ENCODE measurements at regions not wholly inside any gene's neighbourhood (a gene's known extent, or its start where the extent isn't known, plus 50 kb on each side); places are given as distances from the start of the nearest gene placed in this dataset.

DNA sequence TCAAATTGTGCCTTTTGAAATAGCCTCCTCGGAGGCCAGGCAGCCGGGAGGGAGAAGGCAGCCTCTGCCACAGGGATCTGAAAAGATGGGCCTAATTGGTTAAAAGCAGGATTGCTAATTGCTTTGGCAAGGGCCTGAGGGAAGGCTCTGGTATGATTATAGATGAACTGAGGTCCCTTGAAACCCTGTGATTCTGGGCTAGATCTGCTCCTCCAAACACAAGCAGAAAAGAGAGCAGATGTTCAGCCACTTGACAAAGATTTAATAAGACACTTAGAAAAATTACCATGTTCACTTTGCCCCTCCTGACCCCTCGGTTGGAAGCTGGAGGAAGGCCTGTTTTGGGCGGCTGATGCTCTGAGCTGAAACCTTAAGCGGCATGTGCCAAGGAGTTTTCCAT is 209.5 kb upstream of the MPHOSPH6 start:
- 93% methylated on average over 5 of the region's 5 CpGs for WGBS (ENCODE audit: insufficient coverage)
- H3K36me3 ChIP-seq (ENCODE audit: control insufficient read depth in 4 of 4, insufficient read depth in 4 of 4, low read length in 3 of 4), result no peaks in the 10 kb centered on the region
- CTCF ChIA-PET, result no interaction called here
- DNase-seq, result no peak
- H3K9me3 ChIP-seq (ENCODE audit: control extremely low read depth in 1 of 5, control insufficient read depth in 4 of 5, insufficient read depth in 2 of 5, low read depth in 1 of 5, low read length in 4 of 5), result no peaks in the 10 kb centered on the region
- no peak overlapping the region for H3K4me3 ChIP-seq (ENCODE audit: control insufficient read depth in 1 of 7, extremely low read depth in 1 of 7, insufficient read depth in 4 of 7, low read depth in 2 of 7, low read length in 6 of 7)
- H3K4me1 ChIP-seq (ENCODE audit: control extremely low read depth in 1 of 4, control insufficient read depth in 4 of 4, insufficient read depth in 4 of 4, low read length in 3 of 4), result no peaks in the 10 kb centered on the region
- POLR2A ChIA-PET, result no interaction called here
- H3K27ac ChIP-seq (ENCODE audit: insufficient read depth in 1 of 2, low read depth in 1 of 2, low read length in 2 of 2, poor library complexity in 1 of 2, severe bottlenecking in 2 of 2), result no peak overlapping the region
- no peaks in the 10 kb centered on the region for H3K27me3 ChIP-seq (replicated peaks in 2 of 5; ENCODE audit: control insufficient read depth in 4 of 5, insufficient read depth in 5 of 5, low read length in 4 of 5)

- Histone ChIP-seq H3K9me3 (ENCODE audit: control extremely low read depth in 1 of 5, control insufficient read depth in 4 of 5, insufficient read depth in 2 of 5, low read depth in 1 of 5, low read length in 4 of 5) (no peaks in the 10 kb centered on the region), H3K36me3 (ENCODE audit: control insufficient read depth in 4 of 4, insufficient read depth in 4 of 4, low read length in 3 of 4) (no peaks in the 10 kb centered on the region), H3K4me1 (ENCODE audit: control extremely low read depth in 1 of 4, control insufficient read depth in 4 of 4, insufficient read depth in 4 of 4, low read length in 3 of 4) (no peaks in the 10 kb centered on the region), H3K4me3 (ENCODE audit: control insufficient read depth in 1 of 7, extremely low read depth in 1 of 7, insufficient read depth in 4 of 7, low read depth in 2 of 7, low read length in 6 of 7) (no peak overlapping the region), H3K27ac (ENCODE audit: insufficient read depth in 1 of 2, low read depth in 1 of 2, low read length in 2 of 2, poor library complexity in 1 of 2, severe bottlenecking in 2 of 2) (no peak overlapping the region), H3K27me3 (replicated peaks in 2 of 5; ENCODE audit: control insufficient read depth in 4 of 5, insufficient read depth in 5 of 5, low read length in 4 of 5) (no peaks in the 10 kb centered on the region)
- ChIA-PET CTCF (no interaction called here), POLR2A (no interaction called here)
- no CpG with 5 or more reads among the region's 2 CpGs for WGBS (ENCODE audit: insufficient coverage)
- DNase-seq, result no peak
Measured at GRCh38 chr16:82373976-82374375, 204.0 kb upstream of the MPHOSPH6 start.

GRCh38 chr16:82370282-82370681 is 200.3 kb upstream of the MPHOSPH6 start:
- Histone ChIP-seq H3K27me3 (replicated peaks in 2 of 5; ENCODE audit: control insufficient read depth in 4 of 5, insufficient read depth in 5 of 5, low read length in 4 of 5) (no peaks in the 10 kb centered on the region), H3K4me3 (ENCODE audit: control insufficient read depth in 1 of 7, extremely low read depth in 1 of 7, insufficient read depth in 4 of 7, low read depth in 2 of 7, low read length in 6 of 7) (no peak overlapping the region), H3K36me3 (ENCODE audit: control insufficient read depth in 4 of 4, insufficient read depth in 4 of 4, low read length in 3 of 4) (no peaks in the 10 kb centered on the region), H3K4me1 (ENCODE audit: control extremely low read depth in 1 of 4, control insufficient read depth in 4 of 4, insufficient read depth in 4 of 4, low read length in 3 of 4) (no peaks in the 10 kb centered on the region), H3K27ac (ENCODE audit: insufficient read depth in 1 of 2, low read depth in 1 of 2, low read length in 2 of 2, poor library complexity in 1 of 2, severe bottlenecking in 2 of 2) (no peak overlapping the region), H3K9me3 (ENCODE audit: control extremely low read depth in 1 of 5, control insufficient read depth in 4 of 5, insufficient read depth in 2 of 5, low read depth in 1 of 5, low read length in 4 of 5) (no peaks in the 10 kb centered on the region)
- DNase-seq, result no peak
- POLR2A ChIA-PET, result no interaction called here
- CTCF ChIA-PET, result no interaction called here
- WGBS (ENCODE audit: insufficient coverage), result 86% methylated on average over 1 of the region's 1 CpG

- H3K36me3 ChIP-seq (ENCODE audit: control insufficient read depth in 4 of 4, insufficient read depth in 4 of 4, low read length in 3 of 4), result no peaks in the 10 kb centered on the region
- no peak for DNase-seq
- CTCF ChIA-PET, result no interaction called here
Measured at GRCh38 chr16:82368041-82368440, 198.0 kb upstream of the MPHOSPH6 start.

GRCh38 chr16:82366462-82366861 is 196.4 kb upstream of the MPHOSPH6 start:
- 100% methylated on average over 2 of the region's 2 CpGs for WGBS (ENCODE audit: insufficient coverage)
- no peak for DNase-seq
- POLR2A ChIA-PET, result no interaction called here
- no peak overlapping the region for H3K4me3 ChIP-seq (ENCODE audit: control insufficient read depth in 1 of 7, extremely low read depth in 1 of 7, insufficient read depth in 4 of 7, low read depth in 2 of 7, low read length in 6 of 7)
- no peaks in the 10 kb centered on the region for H3K4me1 ChIP-seq (ENCODE audit: control extremely low read depth in 1 of 4, control insufficient read depth in 4 of 4, insufficient read depth in 4 of 4, low read length in 3 of 4)
- H3K9me3 ChIP-seq (ENCODE audit: control extremely low read depth in 1 of 5, control insufficient read depth in 4 of 5, insufficient read depth in 2 of 5, low read depth in 1 of 5, low read length in 4 of 5), result no peaks in the 10 kb centered on the region
- no peaks in the 10 kb centered on the region for H3K36me3 ChIP-seq (ENCODE audit: control insufficient read depth in 4 of 4, insufficient read depth in 4 of 4, low read length in 3 of 4)
- H3K27me3 ChIP-seq (replicated peaks in 2 of 5; ENCODE audit: control insufficient read depth in 4 of 5, insufficient read depth in 5 of 5, low read length in 4 of 5), result peaks cover 0 to 2% (median 0%) of the 10 kb centered on the region in 5 experiments
- CTCF ChIA-PET, result no interaction called here
- no peak overlapping the region for H3K27ac ChIP-seq (ENCODE audit: insufficient read depth in 1 of 2, low read depth in 1 of 2, low read length in 2 of 2, poor library complexity in 1 of 2, severe bottlenecking in 2 of 2)

More at GRCh38 chr16:82368041-82368440, 198.0 kb upstream of the MPHOSPH6 start:
- POLR2A ChIA-PET, result no interaction called here
- peaks cover 0 to 2% (median 0%) of the 10 kb centered on the region in 5 experiments for H3K27me3 ChIP-seq (replicated peaks in 2 of 5; ENCODE audit: control insufficient read depth in 4 of 5, insufficient read depth in 5 of 5, low read length in 4 of 5)
- no peak overlapping the region for H3K4me3 ChIP-seq (ENCODE audit: control insufficient read depth in 1 of 7, extremely low read depth in 1 of 7, insufficient read depth in 4 of 7, low read depth in 2 of 7, low read length in 6 of 7)
- H3K9me3 ChIP-seq (ENCODE audit: control extremely low read depth in 1 of 5, control insufficient read depth in 4 of 5, insufficient read depth in 2 of 5, low read depth in 1 of 5, low read length in 4 of 5), result no peaks in the 10 kb centered on the region
- no peaks in the 10 kb centered on the region for H3K4me1 ChIP-seq (ENCODE audit: control extremely low read depth in 1 of 4, control insufficient read depth in 4 of 4, insufficient read depth in 4 of 4, low read length in 3 of 4)
- H3K27ac ChIP-seq (ENCODE audit: insufficient read depth in 1 of 2, low read depth in 1 of 2, low read length in 2 of 2, poor library complexity in 1 of 2, severe bottlenecking in 2 of 2), result no peak overlapping the region

DNA sequence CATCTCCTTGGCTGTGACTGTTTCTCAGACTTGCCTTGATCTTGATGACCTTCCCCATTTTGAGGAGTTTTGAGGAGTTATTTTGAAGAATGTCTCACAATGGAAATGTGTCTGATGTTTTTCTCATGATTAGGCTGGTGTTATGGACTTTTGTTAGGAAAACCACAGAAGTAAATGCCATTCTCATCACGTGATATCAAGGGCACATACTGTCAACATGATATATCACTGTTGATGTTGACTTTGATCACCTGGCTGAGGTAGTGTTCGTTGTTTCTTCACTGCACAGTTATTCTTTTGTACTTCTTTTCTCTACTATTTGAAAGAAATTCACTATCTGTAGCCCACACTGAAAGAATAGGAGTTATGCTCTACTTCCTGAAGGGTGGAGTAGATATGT is 194.7 kb upstream of the MPHOSPH6 start:
- no peak for DNase-seq
- WGBS (ENCODE audit: insufficient coverage), result no CpG with 5 or more reads among the region's 2 CpGs

GRCh38 chr16:82363026-82363816 is 193.2 kb upstream of the MPHOSPH6 start:
- WGBS (ENCODE audit: insufficient coverage), result 85% methylated on average over 5 of the region's 11 CpGs
- no peaks in the 10 kb centered on the region for H3K4me1 ChIP-seq (ENCODE audit: control extremely low read depth in 1 of 4, control insufficient read depth in 4 of 4, insufficient read depth in 4 of 4, low read length in 3 of 4)
- H3K27me3 ChIP-seq (replicated peaks in 2 of 5; ENCODE audit: control insufficient read depth in 4 of 5, insufficient read depth in 5 of 5, low read length in 4 of 5), result peaks cover 0 to 4% (median 0%) of the 10 kb centered on the region in 5 experiments
- H3K27ac ChIP-seq (ENCODE audit: insufficient read depth in 1 of 2, low read depth in 1 of 2, low read length in 2 of 2, poor library complexity in 1 of 2, severe bottlenecking in 2 of 2), result no peak overlapping the region
- CTCF ChIA-PET, result no interaction called here
- H3K9me3 ChIP-seq (ENCODE audit: control extremely low read depth in 1 of 5, control insufficient read depth in 4 of 5, insufficient read depth in 2 of 5, low read depth in 1 of 5, low read length in 4 of 5), result no peaks in the 10 kb centered on the region
- POLR2A ChIA-PET, result no interaction called here
- DNase-seq, result no peak
- no peak overlapping the region for H3K4me3 ChIP-seq (ENCODE audit: control insufficient read depth in 1 of 7, extremely low read depth in 1 of 7, insufficient read depth in 4 of 7, low read depth in 2 of 7, low read length in 6 of 7)
- H3K36me3 ChIP-seq (ENCODE audit: control insufficient read depth in 4 of 4, insufficient read depth in 4 of 4, low read length in 3 of 4), result no peaks in the 10 kb centered on the region

More for the DNA sequence above, 194.7 kb upstream of the MPHOSPH6 start:
- H3K4me1 ChIP-seq (ENCODE audit: control extremely low read depth in 1 of 4, control insufficient read depth in 4 of 4, insufficient read depth in 4 of 4, low read length in 3 of 4), result no peaks in the 10 kb centered on the region
- H3K27ac ChIP-seq (ENCODE audit: insufficient read depth in 1 of 2, low read depth in 1 of 2, low read length in 2 of 2, poor library complexity in 1 of 2, severe bottlenecking in 2 of 2), result no peak overlapping the region
- H3K9me3 ChIP-seq (ENCODE audit: control extremely low read depth in 1 of 5, control insufficient read depth in 4 of 5, insufficient read depth in 2 of 5, low read depth in 1 of 5, low read length in 4 of 5), result no peaks in the 10 kb centered on the region
- ChIA-PET CTCF (no interaction called here), POLR2A (no interaction called here)
- no peak overlapping the region for H3K4me3 ChIP-seq (ENCODE audit: control insufficient read depth in 1 of 7, extremely low read depth in 1 of 7, insufficient read depth in 4 of 7, low read depth in 2 of 7, low read length in 6 of 7)
- H3K27me3 ChIP-seq (replicated peaks in 2 of 5; ENCODE audit: control insufficient read depth in 4 of 5, insufficient read depth in 5 of 5, low read length in 4 of 5), result peaks cover 0 to 4% (median 0%) of the 10 kb centered on the region in 5 experiments
- no peaks in the 10 kb centered on the region for H3K36me3 ChIP-seq (ENCODE audit: control insufficient read depth in 4 of 4, insufficient read depth in 4 of 4, low read length in 3 of 4)
